IMR-90 (cell line): ENCODE measurements at regions not wholly inside any gene's neighbourhood (a gene's known extent, or its start where the extent isn't known, plus 50 kb on each side); places are given as distances from the start of the nearest gene placed in this dataset.

Experiments used
- ATAC-seq: fragments of 200-7000 bp; cut with Tn5 transposase; 2 replicates; pipeline ENCODE4 v1.9.1; 2020; ENCODE audit warnings: low read depth, mild to moderate bottlenecking, moderate library complexity
- BruUV-seq: library from RNA; stranded (reverse); fragments of 400-500 nt; replicated peaks from 2 replicates; lab custom pipeline; 2021; lab: Mats Ljungman, UMichigan
- CTCF ChIA-PET: fragments of 300-600 bp; formaldehyde crosslinking; extraction: SDS; loops from one replicate; lab custom pipeline; 2021; ENCODE audit warnings: antibody characterized with exemption; lab: Yijun Ruan, JAX
- POLR2A ChIA-PET: fragments of 300-600 bp; sonication (Branson Sonifier 250); formaldehyde crosslinking; loops from one replicate; lab custom pipeline; 2022; ENCODE audit warnings: antibody characterized with exemption; ENCODE audit not compliant: unreplicated experiment; lab: Charles Lee
- DNase-seq: peaks from one replicate; pipeline ENCODE4 v3.0.0; 2013
- H2AFZ ChIP-seq: replicated peaks from 2 replicates; pipeline ENCODE3; 2013; ENCODE audit warnings: low read length, mild to moderate bottlenecking; ENCODE audit not compliant: poor library complexity
- H2AK5ac ChIP-seq: 2 replicates; pipeline ENCODE4 v1.6.1; 2013; ENCODE audit warnings: low read depth, low read length, inconsistent platforms
- H2AK9ac ChIP-seq: replicated peaks from 2 replicates; pipeline ENCODE3; 2013; ENCODE audit warnings: mild to moderate bottlenecking, low read depth, low read length, moderate library complexity; ENCODE audit not compliant: poor library complexity
- H2BK120ac ChIP-seq: 2 replicates; pipeline ENCODE4 v1.6.1; 2013; ENCODE audit warnings: low read depth, low read length, inconsistent platforms
- H2BK15ac ChIP-seq: 3 replicates; pipeline ENCODE4 v1.6.1; 2013; ENCODE audit warnings: low read depth, low read length, inconsistent platforms
- H2BK20ac ChIP-seq: 2 replicates; pipeline ENCODE4 v1.6.1; 2013; ENCODE audit warnings: low read depth, mild to moderate bottlenecking, inconsistent platforms, low read length, moderate library complexity
- H2BK5ac ChIP-seq: 2 replicates; pipeline ENCODE4 v1.6.1; 2013; ENCODE audit warnings: mild to moderate bottlenecking, low read depth, low read length, inconsistent platforms; ENCODE audit not compliant: poor library complexity, severe bottlenecking
- H3K14ac ChIP-seq: replicated peaks from 2 replicates; pipeline ENCODE4 v1.6.1; 2013; ENCODE audit warnings: low read depth, low read length, inconsistent platforms
- H3K18ac ChIP-seq: 2 replicates; pipeline ENCODE4 v1.6.1; 2013; ENCODE audit warnings: low read depth, low read length, control low read depth
- H3K23ac ChIP-seq: 2 replicates; pipeline ENCODE4 v1.6.1; 2013; ENCODE audit warnings: low read depth, low read length, inconsistent platforms
- H3K27ac ChIP-seq: 2 replicates; pipeline ENCODE4 v1.5.1; 2013; ENCODE audit warnings: mild to moderate bottlenecking, control low read depth, low read length; ENCODE audit not compliant: insufficient read depth
- H3K27me3 ChIP-seq: 2 replicates; pipeline ENCODE4 v1.6.1; 2013; ENCODE audit warnings: low read length; ENCODE audit not compliant: control insufficient read depth, insufficient read depth
- H3K36me3 ChIP-seq: 2 replicates; pipeline ENCODE4 v1.6.1; 2013; ENCODE audit warnings: low read length, mixed read lengths; ENCODE audit not compliant: control insufficient read depth, insufficient read depth
- H3K4ac ChIP-seq: 2 replicates; pipeline ENCODE4 v1.6.1; 2013; ENCODE audit warnings: low read depth, low read length, inconsistent platforms
- H3K4me1 ChIP-seq: 2 replicates; pipeline ENCODE4 v1.6.1; 2013; ENCODE audit warnings: low read length, mixed read lengths; ENCODE audit not compliant: control insufficient read depth, insufficient read depth
- H3K4me2 ChIP-seq: 2 replicates; pipeline ENCODE4 v1.6.1; 2013; ENCODE audit warnings: low read depth, mild to moderate bottlenecking, control low read depth, low read length, moderate library complexity
- H3K4me3 ChIP-seq: 2 replicates; pipeline ENCODE4 v1.5.1; 2013; ENCODE audit warnings: low read depth, mild to moderate bottlenecking, control low read depth, low read length, moderate library complexity; ENCODE audit not compliant: insufficient read depth
- H3K56ac ChIP-seq: 2 replicates; pipeline ENCODE4 v1.6.1; 2013; ENCODE audit warnings: low read length, inconsistent platforms; ENCODE audit not compliant: insufficient read depth; ENCODE audit errors: extremely low read depth
- H3K79me1 ChIP-seq, 2 experiments: 2 replicates each; pipeline ENCODE4 v1.6.1; 2013; ENCODE audit warnings: low read length in 2 of 2, inconsistent platforms in 1 of 2, low read depth in 1 of 2
- H3K9ac ChIP-seq: 2 replicates; pipeline ENCODE4 v1.6.1; 2013; ENCODE audit warnings: low read depth, low read length, control low read depth
- H3K9me1 ChIP-seq: 2 replicates; pipeline ENCODE4 v1.6.1; 2013; ENCODE audit warnings: low read length, inconsistent platforms; ENCODE audit not compliant: insufficient read depth
- H3K9me3 ChIP-seq: 2 replicates; pipeline ENCODE4 v1.6.1; 2013; ENCODE audit warnings: low read length; ENCODE audit not compliant: control insufficient read depth, insufficient read depth
- H4K20me1 ChIP-seq: 2 replicates; pipeline ENCODE4 v1.6.1; 2013; ENCODE audit warnings: low read length, inconsistent platforms; ENCODE audit not compliant: insufficient read depth
- H4K5ac ChIP-seq: 2 replicates; pipeline ENCODE4 v1.6.1; 2013; ENCODE audit warnings: mild to moderate bottlenecking, low read depth, low read length, control low read depth
- H4K8ac ChIP-seq, 2 experiments: 2 replicates each; pipeline ENCODE4 v1.6.1; 2013; ENCODE audit warnings: low read depth in 2 of 2, low read length in 2 of 2, control low read depth in 1 of 2, inconsistent platforms in 1 of 2
- H4K91ac ChIP-seq: 2 replicates; pipeline ENCODE4 v1.6.1; 2013; ENCODE audit warnings: low read depth, low read length, inconsistent platforms; ENCODE audit not compliant: insufficient read depth
- CEBPB ChIP-seq: IDR thresholded peaks from 2 replicates; pipeline ENCODE4 v1.6.1; 2012; ENCODE audit warnings: low read depth, low read length, improper control_type of control experiment
- MAFK ChIP-seq: IDR thresholded peaks from 2 replicates; pipeline ENCODE4 v1.6.1; 2012; ENCODE audit warnings: low read depth, low read length, improper control_type of control experiment
- RCOR1 ChIP-seq: IDR thresholded peaks from 2 replicates; pipeline ENCODE4 v1.6.1; 2012; ENCODE audit warnings: mild to moderate bottlenecking, low read length, improper control_type of control experiment; ENCODE audit not compliant: insufficient replicate concordance
- RFX5 ChIP-seq: IDR thresholded peaks from 2 replicates; pipeline ENCODE4 v1.8.0; 2012; ENCODE audit warnings: low read depth, mild to moderate bottlenecking, low read length, moderate library complexity
- SMC3 ChIP-seq: fragments of 150-350 bp; IDR thresholded peaks from 2 replicates; pipeline ENCODE4 v1.6.1; 2016; ENCODE audit warnings: low read depth, mild to moderate bottlenecking, antibody characterized with exemption, low read length, moderate library complexity
- WGBS, 2 experiments: methylation state at CpG; one replicate each; pipeline versions ENCODE4 v1.1.5 to v1.1.7; 2013; ENCODE audit warnings: missing lambda C conversion rate in 2 of 2; ENCODE audit not compliant: insufficient read length in 1 of 2; ENCODE audit errors: extremely low coverage in 2 of 2; 5-methylcytosine and 5-hydroxymethylcytosine counted together
- dilution Hi-C: fragments of 300-500 bp; cut with HindIII; formaldehyde crosslinking; loops from one replicate; pipeline ENCODE4 v1.14.3; 2018; ENCODE audit warnings: low sequenced_read_pairs; ENCODE audit not compliant: unreplicated experiment
- in situ Hi-C: fragments of 300-500 bp; cut with MboI; formaldehyde crosslinking; loops from 3 replicates; pipeline ENCODE4 v1.14.3; 2019; ENCODE audit warnings: low sequenced_read_pairs, inconsistent platforms, mixed read lengths
- intact Hi-C: fragments of 100-400 bp; cut with micrococcal nuclease; formaldehyde crosslinking; loops from 2 replicates; pipeline ENCODE4 v1.10.0; 2022
- TF ChIP-seq, protein P1 (sequence below): fragments of 150-350 bp; IDR thresholded peaks from 2 replicates; pipeline ENCODE4 v1.6.1; 2016; ENCODE audit warnings: low read depth, mild to moderate bottlenecking, low read length, moderate library complexity, borderline replicate concordance
- TF ChIP-seq, protein P2 (sequence below): fragments of 150-350 bp; IDR thresholded peaks from 2 replicates; pipeline ENCODE4 v1.6.1; 2017; ENCODE audit warnings: mild to moderate bottlenecking, antibody characterized with exemption, low read length, low read depth

- H3K18ac ChIP-seq = no peak overlapping the region
- no peak overlapping the region for H2BK15ac ChIP-seq
- H3K9me3 ChIP-seq = no peaks in the 10 kb centered on the region; the same call in 1 of the 2 replicates
- in situ Hi-C loops = no loop called here
- no peak overlapping the region for H3K27ac ChIP-seq
- H4K8ac ChIP-seq = no peak overlapping the region
- TF ChIP-seq SMC3 (no peak), RCOR1 (no peak), CEBPB (no peak), MAFK (no peak), RFX5 (no peak)
- TF ChIP-seq, protein P1, sequence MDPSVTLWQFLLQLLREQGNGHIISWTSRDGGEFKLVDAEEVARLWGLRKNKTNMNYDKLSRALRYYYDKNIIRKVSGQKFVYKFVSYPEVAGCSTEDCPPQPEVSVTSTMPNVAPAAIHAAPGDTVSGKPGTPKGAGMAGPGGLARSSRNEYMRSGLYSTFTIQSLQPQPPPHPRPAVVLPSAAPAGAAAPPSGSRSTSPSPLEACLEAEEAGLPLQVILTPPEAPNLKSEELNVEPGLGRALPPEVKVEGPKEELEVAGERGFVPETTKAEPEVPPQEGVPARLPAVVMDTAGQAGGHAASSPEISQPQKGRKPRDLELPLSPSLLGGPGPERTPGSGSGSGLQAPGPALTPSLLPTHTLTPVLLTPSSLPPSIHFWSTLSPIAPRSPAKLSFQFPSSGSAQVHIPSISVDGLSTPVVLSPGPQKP = no peak
- TF ChIP-seq, protein P2, sequence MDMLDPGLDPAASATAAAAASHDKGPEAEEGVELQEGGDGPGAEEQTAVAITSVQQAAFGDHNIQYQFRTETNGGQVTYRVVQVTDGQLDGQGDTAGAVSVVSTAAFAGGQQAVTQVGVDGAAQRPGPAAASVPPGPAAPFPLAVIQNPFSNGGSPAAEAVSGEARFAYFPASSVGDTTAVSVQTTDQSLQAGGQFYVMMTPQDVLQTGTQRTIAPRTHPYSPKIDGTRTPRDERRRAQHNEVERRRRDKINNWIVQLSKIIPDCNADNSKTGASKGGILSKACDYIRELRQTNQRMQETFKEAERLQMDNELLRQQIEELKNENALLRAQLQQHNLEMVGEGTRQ = no peak
- H3K23ac ChIP-seq = no peak overlapping the region
- no peak overlapping the region for H4K91ac ChIP-seq
- no peak overlapping the region for H3K56ac ChIP-seq
- no peaks in the 10 kb centered on the region for H3K4me1 ChIP-seq
- no peak overlapping the region for H2BK120ac ChIP-seq
- no peak overlapping the region for H2BK20ac ChIP-seq
- H4K5ac ChIP-seq = no peak overlapping the region
- no peaks in the 10 kb centered on the region for H3K27me3 ChIP-seq
- ChIA-PET CTCF (no interaction called here), POLR2A (no interaction called here)
- no peak overlapping the region for H3K9ac ChIP-seq
- no TSS peak for BruUV-seq
- no peak overlapping the region for H2AFZ ChIP-seq
- H2AK9ac ChIP-seq = no peak overlapping the region
- H2AK5ac ChIP-seq = no peak overlapping the region
- ATAC-seq (no peak), DNase-seq (no peak)
- H2BK5ac ChIP-seq = no peak overlapping the region
- no CpG with 5 or more reads among the region's 1 CpG for WGBS, 2 experiments
- no peak overlapping the region for H3K4me2 ChIP-seq
- H3K14ac ChIP-seq = no peak overlapping the region
- H3K79me1 ChIP-seq = no peaks in the 10 kb centered on the region
- intact Hi-C loops = no loop called here
- no peaks in the 10 kb centered on the region for H3K36me3 ChIP-seq
- dilution Hi-C loops = no loop called here
- H3K4me3 ChIP-seq = no peak overlapping the region
- H3K9me1 ChIP-seq = no peaks in the 10 kb centered on the region
- H4K20me1 ChIP-seq = no peaks in the 10 kb centered on the region
- no peak overlapping the region for H3K4ac ChIP-seq
Measured at GRCh38 chr1:68918563-68918962, 421.7 kb upstream of the DEPDC1 start.
